ENCODE measurements at regions not wholly inside any gene's neighbourhood (a gene's known extent, or its start where the extent isn't known, plus 50 kb on each side); places are given as distances from the start of the nearest gene placed in this dataset.

GRCh38 chr21:41671859-41672542 lies 94.9 kb downstream of the RIPK4 start:
- H3K27me3 ChIP-seq (ENCODE audit: insufficient read depth, low read length), result no peaks in the 10 kb centered on the region
- no peak overlapping the region for H2AFZ ChIP-seq (ENCODE audit: low read length)
- peak; percentile 76 for DNase-seq (ENCODE audit: insufficient read length, low spot score, missing footprints)

GRCh38 chr21:41671212-41671762 lies 95.6 kb downstream of the RIPK4 start:
- TF ChIP-seq CTCF (IDR thresholded peaks at IDR 0.05; ENCODE audit: extremely low read depth, low read depth, low read length), result no peak
- Histone ChIP-seq H3K27me3 (ENCODE audit: insufficient read depth, low read length) (no peaks in the 10 kb centered on the region), H3K4me2 (ENCODE audit: insufficient read depth, low read length) (no peak overlapping the region), H2AFZ (ENCODE audit: low read length) (no peak overlapping the region), H3K79me2 (ENCODE audit: insufficient read depth, low read length) (no peaks in the 10 kb centered on the region), H3K27ac (ENCODE audit: low read depth, low read length) (no peak overlapping the region), H3K4me1 (ENCODE audit: insufficient read depth, low read length) (no peaks in the 10 kb centered on the region), H3K4me3 (ENCODE audit: insufficient read depth, low read length) (no peak overlapping the region), H4K20me1 (ENCODE audit: insufficient read depth, low read length) (no peaks in the 10 kb centered on the region), H3K9me3 (ENCODE audit: low read depth, low read length) (no peaks in the 10 kb centered on the region), H3K36me3 (ENCODE audit: insufficient read depth, low read length) (no peaks in the 10 kb centered on the region)
- DNase-seq (ENCODE audit: insufficient read length, low spot score, missing footprints), result peak; percentile 65

More at GRCh38 chr21:41671859-41672542, 94.9 kb downstream of the RIPK4 start:
- Histone ChIP-seq H4K20me1 (ENCODE audit: insufficient read depth, low read length) (no peaks in the 10 kb centered on the region), H3K4me2 (ENCODE audit: insufficient read depth, low read length) (no peak overlapping the region), H3K36me3 (ENCODE audit: insufficient read depth, low read length) (no peaks in the 10 kb centered on the region), H3K4me1 (ENCODE audit: insufficient read depth, low read length) (no peaks in the 10 kb centered on the region), H3K4me3 (ENCODE audit: insufficient read depth, low read length) (no peak overlapping the region), H3K79me2 (ENCODE audit: insufficient read depth, low read length) (no peaks in the 10 kb centered on the region), H3K9me3 (ENCODE audit: low read depth, low read length) (no peaks in the 10 kb centered on the region), H3K27ac (ENCODE audit: low read depth, low read length) (no peak overlapping the region)
- TF ChIP-seq CTCF (IDR thresholded peaks at IDR 0.05; ENCODE audit: extremely low read depth, low read depth, low read length), result no peak

- Histone ChIP-seq H3K4me3 (ENCODE audit: insufficient read depth, low read length) (no peak overlapping the region), H3K36me3 (ENCODE audit: insufficient read depth, low read length) (no peaks in the 10 kb centered on the region)
- peak; percentile 74 for DNase-seq (ENCODE audit: insufficient read length, low spot score, missing footprints)
Measured at GRCh38 chr21:41670056-41670805, 96.6 kb downstream of the RIPK4 start.

More at GRCh38 chr21:41670056-41670805, 96.6 kb downstream of the RIPK4 start:
- no peaks in the 10 kb centered on the region for H4K20me1 ChIP-seq (ENCODE audit: insufficient read depth, low read length)
- H3K9me3 ChIP-seq (ENCODE audit: low read depth, low read length), result no peaks in the 10 kb centered on the region
- no peak overlapping the region for H3K27ac ChIP-seq (ENCODE audit: low read depth, low read length)
- H2AFZ ChIP-seq (ENCODE audit: low read length), result no peak overlapping the region
- no peak overlapping the region for H3K4me2 ChIP-seq (ENCODE audit: insufficient read depth, low read length)
- peaks cover 2% of the 10 kb centered on the region for H3K4me1 ChIP-seq (ENCODE audit: insufficient read depth, low read length)
- no peak for TF ChIP-seq CTCF (IDR thresholded peaks at IDR 0.05; ENCODE audit: extremely low read depth, low read depth, low read length)
- no peaks in the 10 kb centered on the region for H3K79me2 ChIP-seq (ENCODE audit: insufficient read depth, low read length)
- H3K27me3 ChIP-seq (ENCODE audit: insufficient read depth, low read length), result no peaks in the 10 kb centered on the region
